ENCODE measurements at regions not wholly inside any gene's neighbourhood (a gene's known extent, or its start where the extent isn't known, plus 50 kb on each side); places are given as distances from the start of the nearest gene placed in this dataset.

DNA sequence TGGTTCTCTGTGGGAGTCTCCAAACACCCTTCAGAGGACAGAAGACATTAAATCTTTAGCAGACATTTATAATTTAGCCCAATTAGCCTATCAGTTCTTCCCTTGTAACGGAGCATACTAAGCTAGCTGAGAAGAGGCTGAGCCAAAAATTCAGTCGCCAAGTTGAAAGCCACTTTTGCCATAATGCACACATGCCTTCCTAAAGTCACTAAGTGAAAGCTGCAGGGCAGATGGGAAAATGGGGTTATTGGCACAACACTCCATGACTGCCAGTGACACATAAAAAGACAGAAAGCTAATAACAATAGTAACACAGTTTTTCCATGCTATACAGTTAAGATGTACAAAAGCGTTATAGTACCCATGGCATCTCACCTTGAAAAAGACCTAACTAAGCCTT lies 176.2 kb downstream of the DIRAS2 start:
- DNase-seq (ENCODE audit: low spot score): no peak
- Histone ChIP-seq H3K27me3 (no peaks in the 10 kb centered on the region), H4K20me1 (ENCODE audit: insufficient read depth, poor library complexity, severe bottlenecking) (no peaks in the 10 kb centered on the region), H3K4me2 (no peak overlapping the region), H3K4me1 (ENCODE audit: insufficient read depth) (no peaks in the 10 kb centered on the region), H2AFZ (no peak overlapping the region), H3K4me3 (no peak overlapping the region), H3K36me3 (replicated peaks; ENCODE audit: insufficient read depth, low read depth) (no peaks in the 10 kb centered on the region), H3K9me2 (replicated peaks; ENCODE audit: insufficient read depth) (no peaks in the 10 kb centered on the region), H3K9me3 (ENCODE audit: low read depth) (no peaks in the 10 kb centered on the region), H3K79me2 (no peaks in the 10 kb centered on the region), H3K27ac (no peak overlapping the region)
- 89% methylated on average over 3 of the region's 3 CpGs for WGBS (ENCODE audit: low lambda C conversion rate, missing lambda C conversion rate)
- TF ChIP-seq EZH2phosphoT487 (IDR thresholded peaks at IDR 0.05; ENCODE audit: low read depth, severe bottlenecking, unreplicated experiment): no peak
- TF ChIP-seq EZH2 (IDR thresholded peaks at IDR 0.05; ENCODE audit: borderline replicate concordance): no peak
- TF ChIP-seq, protein P1, sequence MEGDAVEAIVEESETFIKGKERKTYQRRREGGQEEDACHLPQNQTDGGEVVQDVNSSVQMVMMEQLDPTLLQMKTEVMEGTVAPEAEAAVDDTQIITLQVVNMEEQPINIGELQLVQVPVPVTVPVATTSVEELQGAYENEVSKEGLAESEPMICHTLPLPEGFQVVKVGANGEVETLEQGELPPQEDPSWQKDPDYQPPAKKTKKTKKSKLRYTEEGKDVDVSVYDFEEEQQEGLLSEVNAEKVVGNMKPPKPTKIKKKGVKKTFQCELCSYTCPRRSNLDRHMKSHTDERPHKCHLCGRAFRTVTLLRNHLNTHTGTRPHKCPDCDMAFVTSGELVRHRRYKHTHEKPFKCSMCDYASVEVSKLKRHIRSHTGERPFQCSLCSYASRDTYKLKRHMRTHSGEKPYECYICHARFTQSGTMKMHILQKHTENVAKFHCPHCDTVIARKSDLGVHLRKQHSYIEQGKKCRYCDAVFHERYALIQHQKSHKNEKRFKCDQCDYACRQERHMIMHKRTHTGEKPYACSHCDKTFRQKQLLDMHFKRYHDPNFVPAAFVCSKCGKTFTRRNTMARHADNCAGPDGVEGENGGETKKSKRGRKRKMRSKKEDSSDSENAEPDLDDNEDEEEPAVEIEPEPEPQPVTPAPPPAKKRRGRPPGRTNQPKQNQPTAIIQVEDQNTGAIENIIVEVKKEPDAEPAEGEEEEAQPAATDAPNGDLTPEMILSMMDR (IDR thresholded peaks at IDR 0.05; ENCODE audit: poor library complexity): no peak

DNA sequence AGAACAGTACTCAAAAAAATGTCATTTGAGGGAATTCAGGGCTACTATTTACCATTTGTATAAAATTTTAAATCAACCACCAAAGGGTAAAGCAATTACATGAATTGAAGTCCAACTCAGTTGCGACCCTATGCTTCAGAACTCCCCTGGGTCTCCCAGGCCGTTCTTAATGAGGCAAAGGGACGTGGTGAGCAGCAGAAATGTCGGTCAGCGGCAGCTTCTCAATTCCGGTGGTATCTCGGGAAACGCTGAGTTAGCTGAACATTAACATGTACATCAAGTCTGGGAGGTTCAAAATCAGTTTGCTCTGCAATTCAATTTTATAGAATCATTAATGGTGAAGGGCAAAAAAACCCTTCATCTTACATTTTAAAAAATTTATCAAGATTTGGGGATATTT lies 173.2 kb downstream of the DIRAS2 start:
- H2AFZ ChIP-seq: no peak overlapping the region
- H3K27me3 ChIP-seq: no peaks in the 10 kb centered on the region
- H3K4me3 ChIP-seq: no peak overlapping the region
- no peaks in the 10 kb centered on the region for H3K9me3 ChIP-seq (ENCODE audit: low read depth)
- H3K36me3 ChIP-seq (replicated peaks; ENCODE audit: insufficient read depth, low read depth): no peaks in the 10 kb centered on the region
- H3K27ac ChIP-seq: no peak overlapping the region
- H3K4me1 ChIP-seq (ENCODE audit: insufficient read depth): no peaks in the 10 kb centered on the region
- no peaks in the 10 kb centered on the region for H3K79me2 ChIP-seq
- no peak overlapping the region for H3K4me2 ChIP-seq
- no peaks in the 10 kb centered on the region for H4K20me1 ChIP-seq (ENCODE audit: insufficient read depth, poor library complexity, severe bottlenecking)
- 62% methylated on average over 8 of the region's 8 CpGs for WGBS (ENCODE audit: low lambda C conversion rate, missing lambda C conversion rate)
- no peaks in the 10 kb centered on the region for H3K9me2 ChIP-seq (replicated peaks; ENCODE audit: insufficient read depth)
- TF ChIP-seq EZH2 (IDR thresholded peaks at IDR 0.05; ENCODE audit: borderline replicate concordance) (no peak), EZH2phosphoT487 (IDR thresholded peaks at IDR 0.05; ENCODE audit: low read depth, severe bottlenecking, unreplicated experiment) (no peak)
- TF ChIP-seq, protein P1 (IDR thresholded peaks at IDR 0.05; ENCODE audit: poor library complexity): no peak
- DNase-seq (ENCODE audit: low spot score): no peak

DNA sequence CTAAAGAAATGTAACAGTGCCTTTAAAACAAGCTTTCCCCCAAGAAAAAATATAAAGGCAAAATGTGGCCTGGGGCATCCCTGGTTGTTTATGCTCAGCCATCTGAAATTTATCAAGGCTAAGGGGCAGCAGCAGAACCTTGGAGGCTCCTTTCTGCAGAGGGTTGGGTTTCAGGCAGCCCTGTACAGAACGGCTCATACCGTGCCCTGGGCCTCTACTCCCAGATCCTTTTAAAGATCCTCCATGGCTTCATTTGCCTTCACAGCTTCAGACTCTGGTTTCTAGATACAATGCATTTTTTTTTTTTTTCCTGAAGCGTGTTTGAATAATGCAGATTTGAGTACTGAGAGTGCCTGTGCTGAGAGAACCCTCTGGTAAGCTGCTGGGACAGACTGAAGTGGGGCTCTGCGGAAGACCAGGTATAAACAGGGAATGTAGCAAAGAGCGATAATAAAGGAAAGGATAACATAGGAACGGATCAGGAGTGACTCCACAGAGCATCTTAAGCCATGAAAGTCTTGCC lies 172.7 kb downstream of the DIRAS2 start:
- TF ChIP-seq, protein P1 (IDR thresholded peaks at IDR 0.05; ENCODE audit: poor library complexity): no peak
- TF ChIP-seq EZH2 (IDR thresholded peaks at IDR 0.05; ENCODE audit: borderline replicate concordance) (no peak), EZH2phosphoT487 (IDR thresholded peaks at IDR 0.05; ENCODE audit: low read depth, severe bottlenecking, unreplicated experiment) (no peak)
- H3K9me2 ChIP-seq (replicated peaks; ENCODE audit: insufficient read depth): no peaks in the 10 kb centered on the region

DNA sequence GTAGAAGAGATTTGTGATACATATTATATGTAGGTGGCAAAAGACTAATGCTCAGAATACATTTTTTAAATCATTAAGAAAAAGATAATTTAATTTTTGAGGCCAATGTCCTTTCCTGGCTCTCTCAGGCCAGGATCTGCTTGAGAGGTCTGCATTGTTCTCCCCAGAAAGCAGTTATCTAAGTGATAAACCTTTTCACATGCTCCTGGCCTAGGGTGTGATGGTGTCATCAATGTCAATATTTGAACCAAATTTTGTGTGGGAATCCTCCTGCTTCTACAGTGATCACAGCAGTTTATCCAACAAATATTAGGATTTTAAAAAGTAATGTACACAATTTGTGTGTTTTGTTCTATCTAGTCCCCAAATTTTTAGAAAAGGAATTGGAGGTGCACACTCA lies 166.6 kb downstream of the DIRAS2 start:
- Histone ChIP-seq H3K79me2 (no peaks in the 10 kb centered on the region), H2AFZ (no peak overlapping the region), H3K4me2 (no peak overlapping the region), H3K27ac (no peak overlapping the region), H3K4me1 (ENCODE audit: insufficient read depth) (no peaks in the 10 kb centered on the region), H3K9me2 (replicated peaks; ENCODE audit: insufficient read depth) (no peaks in the 10 kb centered on the region), H3K36me3 (replicated peaks; ENCODE audit: insufficient read depth, low read depth) (no peaks in the 10 kb centered on the region), H3K9me3 (ENCODE audit: low read depth) (no peaks in the 10 kb centered on the region), H3K27me3 (no peaks in the 10 kb centered on the region), H4K20me1 (ENCODE audit: insufficient read depth, poor library complexity, severe bottlenecking) (no peaks in the 10 kb centered on the region), H3K4me3 (no peak overlapping the region)
- no peak for DNase-seq (ENCODE audit: low spot score)
- TF ChIP-seq EZH2phosphoT487 (IDR thresholded peaks at IDR 0.05; ENCODE audit: low read depth, severe bottlenecking, unreplicated experiment) (no peak), EZH2 (IDR thresholded peaks at IDR 0.05; ENCODE audit: borderline replicate concordance) (no peak)
- TF ChIP-seq, protein P1 (IDR thresholded peaks at IDR 0.05; ENCODE audit: poor library complexity): no peak

More for the DNA sequence above, 172.7 kb downstream of the DIRAS2 start:
- WGBS (ENCODE audit: low lambda C conversion rate, missing lambda C conversion rate): 80% methylated on average over 6 of the region's 6 CpGs
- no peak overlapping the region for H2AFZ ChIP-seq
- H3K9me3 ChIP-seq (ENCODE audit: low read depth): no peaks in the 10 kb centered on the region
- H3K79me2 ChIP-seq: no peaks in the 10 kb centered on the region
- H3K27ac ChIP-seq: no peak overlapping the region
- no peak for DNase-seq (ENCODE audit: low spot score)
- H3K27me3 ChIP-seq: no peaks in the 10 kb centered on the region
- H3K4me1 ChIP-seq (ENCODE audit: insufficient read depth): no peaks in the 10 kb centered on the region
- no peaks in the 10 kb centered on the region for H4K20me1 ChIP-seq (ENCODE audit: insufficient read depth, poor library complexity, severe bottlenecking)
- H3K4me2 ChIP-seq: no peak overlapping the region
- H3K36me3 ChIP-seq (replicated peaks; ENCODE audit: insufficient read depth, low read depth): no peaks in the 10 kb centered on the region
- no peak overlapping the region for H3K4me3 ChIP-seq

All from hepatocyte (in vitro differentiated cells).